Activated CD8-positive, alpha-beta memory T cell treated with anti-CD3 and anti-CD28 coated beads for 24 hours (primary cell): ENCODE measurements at regions not wholly inside any gene's neighbourhood (a gene's known extent, or its start where the extent isn't known, plus 50 kb on each side); places are given as distances from the start of the nearest gene placed in this dataset.
A peak's percentile ranks its signal among the peaks of the same experiment; 100 is the strongest.
"Not testable (repeated sequence)": the region's sequence is repeated elsewhere in the genome, so short reads cannot be mapped to it uniquely, and the experiment has no call there.

ENCODE experiments used
- DNase-seq: peaks from one replicate; pipeline ENCODE4 v3.0.0-alpha.2; 2020

GRCh38 chr2:64799592-64800252, 146.0 kb upstream of the SERTAD2 start:
- DNase-seq = no peak

GRCh38 chr2:64803776-64804175, 150.1 kb upstream of the SERTAD2 start:
- no peak for DNase-seq

GRCh38 chr2:64804651-64805050, 150.9 kb upstream of the SERTAD2 start:
- no peak for DNase-seq

GRCh38 chr2:64807417-64807816, 153.7 kb upstream of the SERTAD2 start:
- DNase-seq = peak; percentile 70

- no peak for DNase-seq
These were observed 154.4 kb upstream of the SERTAD2 start for GRCh38 chr2:64808092-64808491.

GRCh38 chr2:64808754-64809153, 155.0 kb upstream of the SERTAD2 start:
- no peak for DNase-seq

GRCh38 chr2:64809216-64809615, 155.5 kb upstream of the SERTAD2 start:
- DNase-seq = no peak

GRCh38 chr2:64812285-64812684, 158.6 kb upstream of the SERTAD2 start:
- no peak for DNase-seq

GRCh38 chr2:64814007-64814406, 160.3 kb upstream of the SERTAD2 start:
- no peak for DNase-seq

- DNase-seq = not testable (repeated sequence)
These were observed 162.8 kb upstream of the SERTAD2 start for GRCh38 chr2:64816526-64816925.

- DNase-seq = no peak
These were observed 163.7 kb upstream of the SERTAD2 start for GRCh38 chr2:64817453-64817852.

GRCh38 chr2:64818664-64819060, 164.9 kb upstream of the SERTAD2 start:
- no peak for DNase-seq

- DNase-seq = no peak
These were observed 165.6 kb upstream of the SERTAD2 start for GRCh38 chr2:64819361-64819760.

GRCh38 chr2:64819774-64820688, 166.3 kb upstream of the SERTAD2 start:
- peak; percentile 67 for DNase-seq

GRCh38 chr2:64820901-64821300, 167.2 kb upstream of the SERTAD2 start:
- no peak for DNase-seq

- no peak for DNase-seq
These were observed 165.4 kb upstream of the SLC1A4 start for GRCh38 chr2:64823794-64824193.

- no peak for DNase-seq
These were observed 163.2 kb upstream of the SLC1A4 start for GRCh38 chr2:64825831-64826491.

- DNase-seq = no peak
These were observed 162.5 kb upstream of the SLC1A4 start for GRCh38 chr2:64826703-64827102.

- no peak for DNase-seq
These were observed 160.9 kb upstream of the SLC1A4 start for GRCh38 chr2:64828261-64828660.

GRCh38 chr2:64829525-64829924, 159.7 kb upstream of the SLC1A4 start:
- DNase-seq = no peak

GRCh38 chr2:64831134-64831976, 157.8 kb upstream of the SLC1A4 start:
- peak; percentile 94 for DNase-seq

- no peak for DNase-seq
These were observed 157.2 kb upstream of the SLC1A4 start for GRCh38 chr2:64831977-64832328.

GRCh38 chr2:64832936-64833335, 156.3 kb upstream of the SLC1A4 start:
- DNase-seq = no peak
